Neural cell (in vitro differentiated cells): ENCODE measurements at regions not wholly inside any gene's neighbourhood (a gene's known extent, or its start where the extent isn't known, plus 50 kb on each side); places are given as distances from the start of the nearest gene placed in this dataset.

ENCODE experiments used
- H2AFZ ChIP-seq: fragments of 200-600, 300-800 bp; sonication (generic), shearing (Covaris generic); 2 replicates; pipeline ENCODE4 v1.6.0; 2014; ENCODE audit warnings: low read depth, mild to moderate bottlenecking, antibody characterized with exemption, low read length, moderate library complexity
- H3F3A ChIP-seq: fragments of 200-600 bp; shearing (Covaris generic); 2 replicates; pipeline ENCODE4 v1.6.1; 2016; ENCODE audit warnings: mild to moderate bottlenecking, moderate library complexity, mixed read lengths, antibody characterized with exemption, low read length; ENCODE audit not compliant: insufficient read depth, poor library complexity, severe bottlenecking
- H3K27ac ChIP-seq: fragments of 200-600, 300-800 bp; sonication (generic), shearing (Covaris generic); 2 replicates; pipeline ENCODE4 v1.5.1; 2014; ENCODE audit warnings: mild to moderate bottlenecking, low read length, moderate library complexity
- H3K27me3 ChIP-seq: fragments of 300-800, 200-600 bp; sonication (generic), shearing (Covaris generic); 2 replicates; pipeline ENCODE4 v1.6.0; 2014; ENCODE audit warnings: mild to moderate bottlenecking, low read depth, low read length, moderate library complexity; ENCODE audit not compliant: insufficient read depth
- H3K36me3 ChIP-seq: fragments of 300-800, 200-600 bp; sonication (generic), shearing (Covaris generic); 2 replicates; pipeline ENCODE4 v1.5.1; 2014; ENCODE audit warnings: mild to moderate bottlenecking, antibody characterized with exemption, low read length, moderate library complexity; ENCODE audit not compliant: insufficient read depth
- H3K4me2 ChIP-seq: fragments of 300-800, 200-600 bp; sonication (generic), shearing (Covaris generic); 2 replicates; pipeline ENCODE4 v1.6.0; 2014; ENCODE audit warnings: mild to moderate bottlenecking, low read length
- H3K4me3 ChIP-seq: fragments of 300-800, 200-600 bp; sonication (generic), shearing (Covaris generic); 2 replicates; pipeline ENCODE4 v1.5.1; 2014; ENCODE audit warnings: mild to moderate bottlenecking, low read length, moderate library complexity
- H3K79me2 ChIP-seq: fragments of 200-600 bp; shearing (Covaris generic); replicated peaks from 2 replicates; pipeline ENCODE4 v1.6.0; 2014; ENCODE audit warnings: mild to moderate bottlenecking, low read length, moderate library complexity; ENCODE audit not compliant: insufficient read depth
- H3K9ac ChIP-seq: fragments of 300-800, 200-600 bp; sonication (generic), shearing (Covaris generic); 2 replicates; pipeline ENCODE4 v1.6.1; 2016; ENCODE audit warnings: mild to moderate bottlenecking, low read length, mixed read lengths
- H3K9me2 ChIP-seq: fragments of 200-600 bp; shearing (Covaris generic); 2 replicates; pipeline ENCODE4 v1.6.1; 2016; ENCODE audit warnings: mild to moderate bottlenecking, low read length, mixed read lengths; ENCODE audit not compliant: insufficient read depth
- H3K9me3 ChIP-seq: fragments of 200-600, 300-800 bp; sonication (generic), shearing (Covaris generic); 2 replicates; pipeline ENCODE4 v1.6.1; 2016; ENCODE audit warnings: mild to moderate bottlenecking, mixed run types, low read length, moderate library complexity, mixed read lengths
- H4K20me1 ChIP-seq: fragments of 200-600 bp; shearing (Covaris generic); 2 replicates; pipeline ENCODE4 v1.6.1; 2016; ENCODE audit warnings: mild to moderate bottlenecking, mixed run types; ENCODE audit not compliant: insufficient read depth
- EP300 ChIP-seq: fragments of 450-650 bp; conservative IDR thresholded peaks from 2 replicates; pipeline ENCODE4 v1.6.1; 2014; ENCODE audit warnings: antibody characterized with exemption, mild to moderate bottlenecking, moderate library complexity; ENCODE audit not compliant: poor library complexity, severe bottlenecking
- EZH2 ChIP-seq: fragments of 200-600, 300-800 bp; shearing (Covaris generic), sonication (generic); IDR thresholded peaks from 2 replicates; pipeline ENCODE4 v1.6.1; 2014; ENCODE audit warnings: antibody characterized with exemption, low read length, borderline replicate concordance, mild to moderate bottlenecking; ENCODE audit not compliant: insufficient read depth, poor library complexity, severe bottlenecking
- MXI1 ChIP-seq: fragments of 450-650 bp; conservative IDR thresholded peaks from 2 replicates; pipeline ENCODE4 v1.6.1; 2014; ENCODE audit warnings: antibody characterized with exemption, mild to moderate bottlenecking; ENCODE audit not compliant: poor library complexity, severe bottlenecking
- POLR2AphosphoS5 ChIP-seq: IDR thresholded peaks from 2 replicates; pipeline ENCODE4 v1.6.1; 2012
- RAD21 ChIP-seq: fragments of 450-650 bp; conservative IDR thresholded peaks from 2 replicates; pipeline ENCODE4 v1.6.1; 2014; ENCODE audit warnings: antibody characterized with exemption, mild to moderate bottlenecking, moderate library complexity
- SMC3 ChIP-seq: fragments of 450-650 bp; conservative IDR thresholded peaks from 2 replicates; pipeline ENCODE4 v1.6.1; 2014; ENCODE audit warnings: antibody characterized with exemption, mild to moderate bottlenecking, moderate library complexity; ENCODE audit not compliant: poor library complexity
- TAF1 ChIP-seq: IDR thresholded peaks from 2 replicates; pipeline ENCODE4 v1.6.1; 2012; ENCODE audit warnings: low read depth
- TF ChIP-seq, protein P1 (sequence below): IDR thresholded peaks from 2 replicates; pipeline ENCODE4 v1.6.1; 2012; ENCODE audit warnings: borderline replicate concordance
- TF ChIP-seq, protein P2 (sequence below): fragments of 450-650 bp; IDR thresholded peaks from 2 replicates; pipeline ENCODE4 v1.5.1; 2014; ENCODE audit warnings: antibody characterized with exemption, mild to moderate bottlenecking, moderate library complexity; ENCODE audit not compliant: poor library complexity, severe bottlenecking

DNA sequence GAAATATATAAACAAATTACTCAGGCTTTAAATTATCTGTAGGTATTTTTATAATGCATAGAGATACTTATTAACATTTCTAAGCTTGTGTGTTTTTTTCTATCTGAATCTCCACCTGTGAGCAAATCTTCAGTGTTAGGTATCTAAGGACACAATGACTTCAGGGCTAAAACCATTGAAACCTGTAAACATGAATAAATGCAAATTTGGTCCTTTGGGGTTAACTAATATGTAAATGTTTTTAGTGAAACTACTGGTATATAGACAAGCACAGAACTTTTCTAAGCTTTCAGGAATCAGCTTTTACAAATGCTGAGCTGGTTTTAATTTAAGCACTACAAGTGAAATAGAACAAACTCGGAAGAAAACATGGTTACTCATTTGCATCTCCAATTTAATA is 147.9 kb downstream of the FBXO8 start:
- no peaks in the 10 kb centered on the region for H3K9me2 ChIP-seq
- H3K27me3 ChIP-seq: no peaks in the 10 kb centered on the region
- TF ChIP-seq SMC3 (no peak), POLR2AphosphoS5 (no peak), EP300 (no peak), TAF1 (no peak), MXI1 (no peak), RAD21 (no peak)
- TF ChIP-seq, protein P1, sequence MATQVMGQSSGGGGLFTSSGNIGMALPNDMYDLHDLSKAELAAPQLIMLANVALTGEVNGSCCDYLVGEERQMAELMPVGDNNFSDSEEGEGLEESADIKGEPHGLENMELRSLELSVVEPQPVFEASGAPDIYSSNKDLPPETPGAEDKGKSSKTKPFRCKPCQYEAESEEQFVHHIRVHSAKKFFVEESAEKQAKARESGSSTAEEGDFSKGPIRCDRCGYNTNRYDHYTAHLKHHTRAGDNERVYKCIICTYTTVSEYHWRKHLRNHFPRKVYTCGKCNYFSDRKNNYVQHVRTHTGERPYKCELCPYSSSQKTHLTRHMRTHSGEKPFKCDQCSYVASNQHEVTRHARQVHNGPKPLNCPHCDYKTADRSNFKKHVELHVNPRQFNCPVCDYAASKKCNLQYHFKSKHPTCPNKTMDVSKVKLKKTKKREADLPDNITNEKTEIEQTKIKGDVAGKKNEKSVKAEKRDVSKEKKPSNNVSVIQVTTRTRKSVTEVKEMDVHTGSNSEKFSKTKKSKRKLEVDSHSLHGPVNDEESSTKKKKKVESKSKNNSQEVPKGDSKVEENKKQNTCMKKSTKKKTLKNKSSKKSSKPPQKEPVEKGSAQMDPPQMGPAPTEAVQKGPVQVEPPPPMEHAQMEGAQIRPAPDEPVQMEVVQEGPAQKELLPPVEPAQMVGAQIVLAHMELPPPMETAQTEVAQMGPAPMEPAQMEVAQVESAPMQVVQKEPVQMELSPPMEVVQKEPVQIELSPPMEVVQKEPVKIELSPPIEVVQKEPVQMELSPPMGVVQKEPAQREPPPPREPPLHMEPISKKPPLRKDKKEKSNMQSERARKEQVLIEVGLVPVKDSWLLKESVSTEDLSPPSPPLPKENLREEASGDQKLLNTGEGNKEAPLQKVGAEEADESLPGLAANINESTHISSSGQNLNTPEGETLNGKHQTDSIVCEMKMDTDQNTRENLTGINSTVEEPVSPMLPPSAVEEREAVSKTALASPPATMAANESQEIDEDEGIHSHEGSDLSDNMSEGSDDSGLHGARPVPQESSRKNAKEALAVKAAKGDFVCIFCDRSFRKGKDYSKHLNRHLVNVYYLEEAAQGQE: no peak
- TF ChIP-seq, protein P2, sequence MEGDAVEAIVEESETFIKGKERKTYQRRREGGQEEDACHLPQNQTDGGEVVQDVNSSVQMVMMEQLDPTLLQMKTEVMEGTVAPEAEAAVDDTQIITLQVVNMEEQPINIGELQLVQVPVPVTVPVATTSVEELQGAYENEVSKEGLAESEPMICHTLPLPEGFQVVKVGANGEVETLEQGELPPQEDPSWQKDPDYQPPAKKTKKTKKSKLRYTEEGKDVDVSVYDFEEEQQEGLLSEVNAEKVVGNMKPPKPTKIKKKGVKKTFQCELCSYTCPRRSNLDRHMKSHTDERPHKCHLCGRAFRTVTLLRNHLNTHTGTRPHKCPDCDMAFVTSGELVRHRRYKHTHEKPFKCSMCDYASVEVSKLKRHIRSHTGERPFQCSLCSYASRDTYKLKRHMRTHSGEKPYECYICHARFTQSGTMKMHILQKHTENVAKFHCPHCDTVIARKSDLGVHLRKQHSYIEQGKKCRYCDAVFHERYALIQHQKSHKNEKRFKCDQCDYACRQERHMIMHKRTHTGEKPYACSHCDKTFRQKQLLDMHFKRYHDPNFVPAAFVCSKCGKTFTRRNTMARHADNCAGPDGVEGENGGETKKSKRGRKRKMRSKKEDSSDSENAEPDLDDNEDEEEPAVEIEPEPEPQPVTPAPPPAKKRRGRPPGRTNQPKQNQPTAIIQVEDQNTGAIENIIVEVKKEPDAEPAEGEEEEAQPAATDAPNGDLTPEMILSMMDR: no peak
- no peaks in the 10 kb centered on the region for H3K36me3 ChIP-seq
- no peaks in the 10 kb centered on the region for H3F3A ChIP-seq
- no peak overlapping the region for H3K9ac ChIP-seq
- no peak overlapping the region for H2AFZ ChIP-seq
- H3K9me3 ChIP-seq: no peaks in the 10 kb centered on the region
- no peaks in the 10 kb centered on the region for H3K79me2 ChIP-seq
- no peak overlapping the region for H3K27ac ChIP-seq
- H3K4me2 ChIP-seq: no peak overlapping the region
- no peaks in the 10 kb centered on the region for H4K20me1 ChIP-seq
- H3K4me3 ChIP-seq: no peak overlapping the region

DNA sequence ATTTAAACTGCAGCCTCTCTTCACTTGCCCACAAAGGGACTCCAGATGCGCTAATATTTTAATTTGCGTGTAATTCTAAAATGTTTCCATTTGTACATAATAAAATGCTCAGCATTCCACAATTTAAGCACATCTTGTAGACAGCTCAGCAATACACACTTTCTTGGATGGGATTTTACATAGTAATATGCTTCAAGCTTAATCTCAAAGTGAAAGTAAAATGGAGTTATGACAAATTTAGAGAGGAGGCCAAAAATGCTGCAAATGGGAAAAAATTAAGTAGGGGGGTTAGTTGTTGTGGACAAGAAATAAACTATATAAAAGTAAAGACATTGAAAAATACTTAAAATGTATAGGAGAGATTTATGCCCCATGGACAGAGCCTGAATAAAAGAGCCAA is 149.1 kb downstream of the FBXO8 start:
- H3K4me3 ChIP-seq: no peak overlapping the region
- H3F3A ChIP-seq: no peaks in the 10 kb centered on the region
- H3K27me3 ChIP-seq: no peaks in the 10 kb centered on the region
- H3K9me3 ChIP-seq: no peaks in the 10 kb centered on the region
- no peak overlapping the region for H3K27ac ChIP-seq
- H4K20me1 ChIP-seq: no peaks in the 10 kb centered on the region
- no peaks in the 10 kb centered on the region for H3K79me2 ChIP-seq
- H2AFZ ChIP-seq: no peak overlapping the region
- no peak overlapping the region for H3K4me2 ChIP-seq
- H3K36me3 ChIP-seq: no peaks in the 10 kb centered on the region
- H3K9ac ChIP-seq: no peak overlapping the region
- H3K9me2 ChIP-seq: no peaks in the 10 kb centered on the region
- no peak for TF ChIP-seq EZH2
- no peak for TF ChIP-seq EP300
- no peak for TF ChIP-seq TAF1
- no peak for TF ChIP-seq POLR2AphosphoS5

DNA sequence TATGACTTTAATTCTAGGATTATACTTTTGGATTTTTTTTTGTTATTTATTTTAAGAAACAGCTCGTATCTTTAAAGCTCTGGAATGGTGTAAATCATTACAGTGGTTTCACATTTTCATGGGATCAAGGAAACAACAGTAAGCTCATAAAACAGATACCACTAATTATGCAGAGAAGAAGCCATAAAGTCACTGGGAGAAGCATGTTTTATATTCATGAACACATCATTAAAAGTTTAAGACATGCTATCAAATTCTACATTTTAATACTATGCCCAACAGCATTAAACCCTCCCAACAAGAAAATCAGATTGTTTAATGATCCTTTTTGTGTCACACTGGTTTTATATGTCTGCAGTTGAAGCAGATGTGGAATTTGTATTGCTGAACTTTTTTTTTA is 149.9 kb downstream of the FBXO8 start:
- Histone ChIP-seq H3K9me2 (no peaks in the 10 kb centered on the region), H3K27ac (no peak overlapping the region), H3K4me3 (no peak overlapping the region), H4K20me1 (no peaks in the 10 kb centered on the region), H3F3A (no peaks in the 10 kb centered on the region), H3K4me2 (no peak overlapping the region), H2AFZ (no peak overlapping the region), H3K27me3 (no peaks in the 10 kb centered on the region), H3K36me3 (no peaks in the 10 kb centered on the region), H3K9me3 (no peaks in the 10 kb centered on the region), H3K9ac (no peak overlapping the region), H3K79me2 (no peaks in the 10 kb centered on the region)
- TF ChIP-seq, protein P1: no peak
- TF ChIP-seq SMC3 (no peak), EZH2 (no peak), POLR2AphosphoS5 (no peak), MXI1 (no peak), EP300 (no peak), RAD21 (no peak), TAF1 (no peak)
- TF ChIP-seq, protein P2: no peak
